Fibroblast of lung (primary cell): ENCODE measurements at regions not wholly inside any gene's neighbourhood (a gene's known extent, or its start where the extent isn't known, plus 50 kb on each side); places are given as distances from the start of the nearest gene placed in this dataset.

Source experiments
- DNase-seq, 2 donors: peaks; one replicate each; pipeline versions ENCODE4 v3.0.0 to v3.0.0-alpha.2; 2010; ENCODE audit warnings: low read depth in 2 of 2
- H2AFZ ChIP-seq: 2 replicates; pipeline ENCODE4 v1.5.1; 2012; ENCODE audit warnings: low read length, control low read depth, inconsistent platforms
- H3K27ac ChIP-seq: 2 replicates; pipeline ENCODE4 v1.5.1; 2011; ENCODE audit warnings: low read length, control low read depth; ENCODE audit not compliant: insufficient read depth
- H3K27me3 ChIP-seq: 2 replicates; pipeline ENCODE4 v1.5.1; 2011; ENCODE audit warnings: mild to moderate bottlenecking, low read length; ENCODE audit not compliant: control insufficient read depth, insufficient read depth
- H3K36me3 ChIP-seq: 2 replicates; pipeline ENCODE4 v1.5.1; 2011; ENCODE audit warnings: low read length; ENCODE audit not compliant: control insufficient read depth, insufficient read depth
- H3K4me1 ChIP-seq: 2 replicates; pipeline ENCODE4 v1.5.1; 2011; ENCODE audit warnings: low read length; ENCODE audit not compliant: control insufficient read depth, insufficient read depth; ENCODE audit errors: extremely low read depth
- H3K4me2 ChIP-seq: 2 replicates; pipeline ENCODE4 v1.5.1; 2011; ENCODE audit warnings: low read length, control low read depth; ENCODE audit not compliant: insufficient read depth; ENCODE audit errors: extremely low read depth
- H3K4me3 ChIP-seq, 4 experiments: fragments of 200-600 bp in 1 of 4; sonication (generic) in 1 of 4; replicated peaks in 1 of 4; 2 replicates each; pipeline ENCODE4 v1.5.1; 2011 to 2016; ENCODE audit warnings: low read length in 4 of 4, low read depth in 3 of 4, mild to moderate bottlenecking in 3 of 4, control low read depth in 2 of 4, inconsistent platforms in 1 of 4, mixed read lengths in 1 of 4; ENCODE audit not compliant: insufficient read depth in 1 of 4; ENCODE audit errors: control extremely low read depth in 1 of 4
- H3K79me2 ChIP-seq: 2 replicates; pipeline ENCODE4 v1.5.1; 2012; ENCODE audit warnings: mild to moderate bottlenecking, low read length, inconsistent platforms; ENCODE audit not compliant: control insufficient read depth, insufficient read depth
- H3K9ac ChIP-seq: 2 replicates; pipeline ENCODE4 v1.5.1; 2011; ENCODE audit warnings: mild to moderate bottlenecking, low read length, control low read depth; ENCODE audit not compliant: insufficient read depth
- H3K9me3 ChIP-seq: 2 replicates; pipeline ENCODE4 v1.5.1; 2012; ENCODE audit warnings: low read depth, low read length; ENCODE audit not compliant: control insufficient read depth, insufficient read depth
- H4K20me1 ChIP-seq: 2 replicates; pipeline ENCODE4 v1.5.1; 2011; ENCODE audit warnings: low read length; ENCODE audit not compliant: control insufficient read depth, insufficient read depth; ENCODE audit errors: extremely low read depth
- CTCF ChIP-seq, 2 donors: IDR thresholded peaks in 1 of 2; conservative IDR thresholded peaks in 1 of 2; 1 replicate in 1 of 2; 2 replicates in 1 of 2; pipeline ENCODE4 v1.5.1; 2011 to 2012; ENCODE audit warnings: low read length in 2 of 2, control low read depth in 1 of 2, inconsistent platforms in 1 of 2, low read depth in 1 of 2, mild to moderate bottlenecking in 1 of 2
- EZH2 ChIP-seq: IDR thresholded peaks from 2 replicates; pipeline ENCODE4 v1.5.1; 2012; ENCODE audit warnings: low read length, control low read depth, mild to moderate bottlenecking; ENCODE audit errors: missing control alignments

- no peaks in the 10 kb centered on the region for H3K9me3 ChIP-seq
- H4K20me1 ChIP-seq, result no peaks in the 10 kb centered on the region
Measured at GRCh38 chr10:131513445-131513844, 201.9 kb upstream of the TCERG1L start.

GRCh38 chr10:131513901-131514300 is 202.4 kb upstream of the TCERG1L start:
- H3K4me3 ChIP-seq, result no peak overlapping the region
- H3K9me3 ChIP-seq, result no peaks in the 10 kb centered on the region
- no peak overlapping the region for H3K4me2 ChIP-seq

More at GRCh38 chr10:131513445-131513844, 201.9 kb upstream of the TCERG1L start:
- Histone ChIP-seq H3K4me3 (no peak overlapping the region), H3K4me1 (no peaks in the 10 kb centered on the region), H3K4me2 (no peak overlapping the region), H3K36me3 (no peaks in the 10 kb centered on the region), H3K27me3 (no peaks in the 10 kb centered on the region), H2AFZ (no peak overlapping the region), H3K9ac (no peak overlapping the region), H3K79me2 (no peaks in the 10 kb centered on the region), H3K27ac (no peak overlapping the region)
- no peak for TF ChIP-seq EZH2
- TF ChIP-seq CTCF (conservative IDR thresholded peaks at IDR 0.05 in 1 of 2, IDR thresholded peaks at IDR 0.05 in 1 of 2; ENCODE audit: low read depth in 1 of 2, low read length in 2 of 2), result no peak
- no peak for DNase-seq

GRCh38 chr10:131514454-131514853 is 202.9 kb upstream of the TCERG1L start:
- Histone ChIP-seq H3K27ac (no peak overlapping the region), H3K27me3 (no peaks in the 10 kb centered on the region), H3K4me3 (no peak overlapping the region), H3K79me2 (no peaks in the 10 kb centered on the region), H3K36me3 (no peaks in the 10 kb centered on the region), H3K4me2 (no peak overlapping the region), H2AFZ (no peak overlapping the region), H4K20me1 (no peaks in the 10 kb centered on the region), H3K9ac (no peak overlapping the region), H3K9me3 (no peaks in the 10 kb centered on the region), H3K4me1 (no peaks in the 10 kb centered on the region)
- TF ChIP-seq EZH2 (no peak), CTCF (conservative IDR thresholded peaks at IDR 0.05 in 1 of 2, IDR thresholded peaks at IDR 0.05 in 1 of 2; ENCODE audit: low read depth in 1 of 2, low read length in 2 of 2) (no peak)
- DNase-seq, result no peak

More at GRCh38 chr10:131513901-131514300, 202.4 kb upstream of the TCERG1L start:
- no peak for DNase-seq
- Histone ChIP-seq H3K4me1 (no peaks in the 10 kb centered on the region), H3K27me3 (no peaks in the 10 kb centered on the region), H3K36me3 (no peaks in the 10 kb centered on the region), H2AFZ (no peak overlapping the region), H3K79me2 (no peaks in the 10 kb centered on the region), H4K20me1 (no peaks in the 10 kb centered on the region), H3K27ac (no peak overlapping the region), H3K9ac (no peak overlapping the region)
- no peak for TF ChIP-seq EZH2
- TF ChIP-seq CTCF (conservative IDR thresholded peaks at IDR 0.05 in 1 of 2, IDR thresholded peaks at IDR 0.05 in 1 of 2; ENCODE audit: low read depth in 1 of 2, low read length in 2 of 2), result no peak
